Lung microvascular endothelial cell (primary cell): ENCODE measurements at regions not wholly inside any gene's neighbourhood (a gene's known extent, or its start where the extent isn't known, plus 50 kb on each side); places are given as distances from the start of the nearest gene placed in this dataset.

ENCODE experiments used
- DNase-seq, 2 donors: peaks; one replicate each; pipeline versions ENCODE4 v3.0.0 to v3.0.0-alpha.2; 2010; ENCODE audit warnings: low read depth in 2 of 2

GRCh38 chr7:25625306-25625992 lies 397.2 kb upstream of the NPVF start:
- DNase-seq, result no peak

- DNase-seq, result no peak
These were observed 398.3 kb upstream of the NPVF start for GRCh38 chr7:25626451-25627131.

- no peak for DNase-seq
These were observed 400.2 kb upstream of the NPVF start for GRCh38 chr7:25628446-25628845.

GRCh38 chr7:25632616-25633015 lies 404.3 kb upstream of the NPVF start:
- no peak for DNase-seq

- DNase-seq, result no peak
These were observed 405.2 kb upstream of the NPVF start for GRCh38 chr7:25633426-25634036.

- DNase-seq, result no peak
These were observed 407.9 kb upstream of the NPVF start for GRCh38 chr7:25636168-25636567.

GRCh38 chr7:25636871-25637283 lies 408.6 kb upstream of the NPVF start:
- no peak for DNase-seq

- no peak for DNase-seq
These were observed 409.8 kb upstream of the NPVF start for GRCh38 chr7:25638068-25638467.

GRCh38 chr7:25638590-25639244 lies 410.4 kb upstream of the NPVF start:
- no peak for DNase-seq

- no peak for DNase-seq
These were observed 414.6 kb upstream of the NPVF start for GRCh38 chr7:25642849-25643248.

- DNase-seq, result no peak
These were observed 415.0 kb upstream of the NPVF start for GRCh38 chr7:25643286-25643685.

GRCh38 chr7:25643770-25644394 lies 415.6 kb upstream of the NPVF start:
- no peak for DNase-seq

- no peak for DNase-seq
These were observed 418.6 kb upstream of the NPVF start for GRCh38 chr7:25646726-25647413.

GRCh38 chr7:25647872-25648271 lies 419.6 kb upstream of the NPVF start:
- DNase-seq, result no peak

GRCh38 chr7:25652366-25652765 lies 424.1 kb upstream of the NPVF start:
- DNase-seq, result no peak

- DNase-seq, result no peak
These were observed 425.1 kb upstream of the NPVF start for GRCh38 chr7:25653384-25653783.

- no peak for DNase-seq
These were observed 427.8 kb upstream of the NPVF start for GRCh38 chr7:25656071-25656470.

- DNase-seq, result peak in 1 of 2 donors; percentile 64
These were observed 428.3 kb upstream of the NPVF start for GRCh38 chr7:25656581-25657026.

GRCh38 chr7:25658375-25658774 lies 430.1 kb upstream of the NPVF start:
- DNase-seq, result no peak

GRCh38 chr7:25659841-25660240 lies 431.6 kb upstream of the NPVF start:
- no peak for DNase-seq
